ENCODE measurements at regions not wholly inside any gene's neighbourhood (a gene's known extent, or its start where the extent isn't known, plus 50 kb on each side); places are given as distances from the start of the nearest gene placed in this dataset.

DNA sequence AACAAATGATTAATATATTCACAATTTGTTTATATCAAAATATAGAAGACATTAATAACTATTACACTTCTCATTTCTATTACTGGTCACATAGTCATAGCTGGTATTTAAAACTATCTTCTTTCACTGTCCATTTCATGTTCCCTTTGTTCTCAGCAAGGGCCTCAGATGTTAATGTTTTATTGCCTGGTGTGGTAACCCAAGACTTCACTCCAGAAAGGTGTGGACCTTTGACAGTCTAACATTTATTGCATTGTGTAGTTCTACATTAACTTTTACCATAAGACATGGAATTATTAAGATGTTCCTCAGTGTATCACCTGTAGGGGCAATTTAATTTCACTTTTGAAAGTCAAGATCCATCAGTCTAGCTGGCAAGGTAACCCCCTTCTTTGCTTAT lies 691.3 kb downstream of the SQOR start:
- H2BK12ac ChIP-seq (ENCODE audit: low read depth, low read length): no peak overlapping the region
- H2BK15ac ChIP-seq (ENCODE audit: low read length): no peak overlapping the region
- no peak overlapping the region for H4K91ac ChIP-seq (replicated peaks; ENCODE audit: insufficient read length, low read length)
- H2BK20ac ChIP-seq (ENCODE audit: low read length): no peak overlapping the region
- H2AFZ ChIP-seq (ENCODE audit: low read length): no peak overlapping the region
- H3K9me3 ChIP-seq (ENCODE audit: insufficient read depth in 2 of 2, low read depth in 1 of 2, low read length in 1 of 2): no peaks in the 10 kb centered on the region
- H3K4ac ChIP-seq (replicated peaks; ENCODE audit: insufficient read length, low read depth, low read length): no peak overlapping the region
- no peak overlapping the region for H2BK5ac ChIP-seq (ENCODE audit: low read depth, low read length)
- H3K56ac ChIP-seq (replicated peaks; ENCODE audit: insufficient read length, low read depth, low read length): no peak overlapping the region
- ChIA-PET CTCF (ENCODE audit: partially characterized antibody) (interaction anchor here (1.1 to 2.2 kb wide), 3 partner anchors 16 to 39 kb away, joined by 3 to 4 read pairs (median 3); no protein-coding TSS in a partner anchor), POLR2A (ENCODE audit: partially characterized antibody) (no interaction called here)
- no peaks in the 10 kb centered on the region for H3K23me2 ChIP-seq (ENCODE audit: low read depth, low read length)
- H3K4me2 ChIP-seq (ENCODE audit: insufficient read depth in 1 of 2, low read depth in 2 of 2, low read length in 2 of 2): no peak overlapping the region
- TF ChIP-seq TBP (IDR thresholded peaks at IDR 0.05; ENCODE audit: low read depth, low read length) (no peak), ZNF274 (IDR thresholded peaks at IDR 0.05; ENCODE audit: borderline replicate concordance, extremely low read depth, low read length) (no peak), SP2 (IDR thresholded peaks at IDR 0.05; ENCODE audit: low read length) (no peak), GTF2F1 (IDR thresholded peaks at IDR 0.05; ENCODE audit: borderline replicate concordance, low read depth, low read length) (no peak), SP1 (IDR thresholded peaks at IDR 0.05; ENCODE audit: low read depth, low read length) (no peak), JUND (IDR thresholded peaks at IDR 0.05; ENCODE audit: low read length) (no peak), SAP30 (IDR thresholded peaks at IDR 0.05; ENCODE audit: insufficient read depth, insufficient replicate concordance, low read length) (no peak), SUZ12 (IDR thresholded peaks at IDR 0.05; ENCODE audit: low read length) (no peak), SIN3A (conservative IDR thresholded peaks at IDR 0.05 in 1 of 2, IDR thresholded peaks at IDR 0.05 in 1 of 2; ENCODE audit: low read depth in 1 of 2, low read length in 2 of 2) (no peak), BRCA1 (IDR thresholded peaks at IDR 0.05; ENCODE audit: low read depth, low read length) (no peak), EZH2 (IDR thresholded peaks at IDR 0.05; ENCODE audit: low read depth, low read length, severe bottlenecking) (no peak), HDAC6 (IDR thresholded peaks at IDR 0.05; ENCODE audit: low read depth, low read length) (no peak), TAF7 (optimal IDR thresholded peaks at IDR 0.05; ENCODE audit: borderline replicate concordance, low read depth, low read length) (no peak)
- no peak for FAIRE-seq
- no peak overlapping the region for H3K18ac ChIP-seq (ENCODE audit: extremely low read depth, low read length)
- H3K27ac ChIP-seq (ENCODE audit: low read depth, low read length): no peak overlapping the region
- DNase-seq (ENCODE audit: low read depth in 1 of 2, low spot score in 2 of 2): no peak
- no peak overlapping the region for H2AK5ac ChIP-seq (ENCODE audit: low read depth, low read length)
- H3K79me2 ChIP-seq (ENCODE audit: control insufficient read depth in 1 of 2, insufficient read depth in 2 of 2, low read length in 2 of 2): no peaks in the 10 kb centered on the region
- H3K23ac ChIP-seq (ENCODE audit: insufficient read length): no peak overlapping the region
- no peaks in the 10 kb centered on the region for H3K36me3 ChIP-seq (ENCODE audit: control insufficient read depth in 2 of 4, insufficient read depth in 4 of 4, low read length in 3 of 4)
- no peak overlapping the region for H2BK120ac ChIP-seq (replicated peaks; ENCODE audit: low read depth, low read length)
- no peak overlapping the region for H3K4me3 ChIP-seq (ENCODE audit: extremely low read depth in 1 of 4, insufficient read depth in 2 of 4, low read depth in 3 of 4, low read length in 4 of 4)
- H4K8ac ChIP-seq (ENCODE audit: extremely low read depth, insufficient read depth, low read length): no peak overlapping the region
- H4K20me1 ChIP-seq (replicated peaks in 1 of 2; ENCODE audit: control insufficient read depth in 1 of 2, insufficient read depth in 2 of 2, low read length in 2 of 2): no peaks in the 10 kb centered on the region
- H3K79me1 ChIP-seq (ENCODE audit: low read depth, low read length): no peaks in the 10 kb centered on the region
- H4K5ac ChIP-seq (ENCODE audit: insufficient read length, low read depth, low read length): no peak overlapping the region
- H3K9ac ChIP-seq (replicated peaks in 1 of 4; ENCODE audit: extremely low read depth in 1 of 4, low read depth in 3 of 4, low read length in 3 of 4): no peak overlapping the region
- no peak overlapping the region for H3K14ac ChIP-seq (ENCODE audit: insufficient read length)
- H3K27me3 ChIP-seq (replicated peaks in 1 of 4; ENCODE audit: control insufficient read depth in 3 of 4, extremely low read depth in 1 of 4, insufficient read depth in 3 of 4, low read length in 3 of 4): no peaks in the 10 kb centered on the region
- peaks cover 0 to 3% (median 0%) of the 10 kb centered on the region in 4 experiments; a peak in 1 of 7 replicates for H3K4me1 ChIP-seq (replicated peaks in 1 of 4; ENCODE audit: control insufficient read depth in 3 of 4, insufficient read depth in 4 of 4, low read length in 3 of 4)

All from H1 (cell line).